Endodermal cell (in vitro differentiated cells): ENCODE measurements at regions not wholly inside any gene's neighbourhood (a gene's known extent, or its start where the extent isn't known, plus 50 kb on each side); places are given as distances from the start of the nearest gene placed in this dataset.

Source experiments
- DNase-seq: peaks from one replicate; pipeline ENCODE4 v3.0.0-alpha.2; 2017
- H3K27ac ChIP-seq: 2 replicates; pipeline ENCODE4 v1.5.1; 2013; ENCODE audit warnings: mild to moderate bottlenecking, low read depth, low read length, moderate library complexity
- H3K27me3 ChIP-seq: 2 replicates; pipeline ENCODE4 v1.6.1; 2013; ENCODE audit warnings: mild to moderate bottlenecking, low read length, moderate library complexity; ENCODE audit not compliant: insufficient read depth, control insufficient read depth, poor library complexity, severe bottlenecking
- H3K36me3 ChIP-seq: 2 replicates; pipeline ENCODE4 v1.7.0; 2013; ENCODE audit warnings: mild to moderate bottlenecking, low read length, moderate library complexity; ENCODE audit not compliant: control insufficient read depth, insufficient read depth
- H3K4me1 ChIP-seq: one replicate; pipeline ENCODE4 v1.7.0; 2013; ENCODE audit warnings: low read length; ENCODE audit not compliant: control insufficient read depth, insufficient read depth
- H3K4me3 ChIP-seq: 2 replicates; pipeline ENCODE4 v1.5.1; 2013; ENCODE audit warnings: mild to moderate bottlenecking, low read length, moderate library complexity
- H3K9ac ChIP-seq: 2 replicates; pipeline ENCODE4 v1.6.1; 2013; ENCODE audit warnings: mild to moderate bottlenecking, low read length, moderate library complexity; ENCODE audit not compliant: poor library complexity, severe bottlenecking; ENCODE audit errors: extremely low read depth
- H3K9me3 ChIP-seq: 2 replicates; pipeline ENCODE4 v1.6.1; 2013; ENCODE audit warnings: mild to moderate bottlenecking, low read length, moderate library complexity; ENCODE audit not compliant: control insufficient read depth
- H3K27ac Mint-ChIP-seq: 2 replicates; pipeline ENCODE4 v1.8.0; 2020; ENCODE audit warnings: mixed read lengths
- H3K27me3 Mint-ChIP-seq: 2 replicates; pipeline ENCODE4 v1.8.0; 2021; ENCODE audit warnings: mild to moderate bottlenecking, mixed read lengths; ENCODE audit not compliant: insufficient read depth
- H3K36me3 Mint-ChIP-seq: 2 replicates; pipeline ENCODE4 v1.8.0; 2020; ENCODE audit warnings: low read depth, mixed read lengths
- H3K4me1 Mint-ChIP-seq: 2 replicates; pipeline ENCODE4 v1.8.0; 2020; ENCODE audit warnings: mixed read lengths
- H3K4me3 Mint-ChIP-seq: 2 replicates; pipeline ENCODE4 v1.8.0; 2020; ENCODE audit warnings: mild to moderate bottlenecking, moderate library complexity, mixed read lengths
- H3K9me3 Mint-ChIP-seq: 2 replicates; pipeline ENCODE4 v1.8.0; 2020; ENCODE audit warnings: mild to moderate bottlenecking, mixed read lengths
- CTCF ChIP-seq: fragments of 200-600 bp; sonication (generic); conservative IDR thresholded peaks from 2 replicates; pipeline ENCODE4 v1.5.0; 2021; ENCODE audit warnings: antibody characterized with exemption, mild to moderate bottlenecking
- WGBS, 2 experiments: methylation state at CpG; one replicate each; pipeline versions ENCODE4 v1.1.5 to v1.1.7; 2013; ENCODE audit warnings: missing lambda C conversion rate in 2 of 2, mixed read lengths in 1 of 2; ENCODE audit not compliant: insufficient coverage in 1 of 2, insufficient read length in 1 of 2; 5-methylcytosine and 5-hydroxymethylcytosine counted together

- Mint-ChIP-seq H3K27me3 (no peaks in the 10 kb centered on the region), H3K27ac (no peak overlapping the region), H3K9me3 (peaks cover 13% of the 10 kb centered on the region), H3K4me3 (no peak overlapping the region), H3K4me1 (no peaks in the 10 kb centered on the region), H3K36me3 (peaks cover 4% of the 10 kb centered on the region)
- no peak for TF ChIP-seq CTCF
- DNase-seq: no peak
- Histone ChIP-seq H3K4me1 (no peaks in the 10 kb centered on the region), H3K36me3 (no peaks in the 10 kb centered on the region), H3K27me3 (no peaks in the 10 kb centered on the region), H3K9ac (no peak overlapping the region), H3K4me3 (no peak overlapping the region), H3K9me3 (no peaks in the 10 kb centered on the region), H3K27ac (no peak overlapping the region)
These were observed 163.3 kb downstream of the PTCHD1 start for GRCh38 chrX:23497919-23498318.

- no peaks in the 10 kb centered on the region for H3K36me3 ChIP-seq
- H3K9ac ChIP-seq: no peak overlapping the region
- Mint-ChIP-seq H3K27me3 (no peaks in the 10 kb centered on the region), H3K36me3 (no peaks in the 10 kb centered on the region), H3K9me3 (no peaks in the 10 kb centered on the region), H3K4me3 (no peak overlapping the region), H3K4me1 (peaks cover 23% of the 10 kb centered on the region), H3K27ac (no peak overlapping the region)
- H3K4me3 ChIP-seq: no peak overlapping the region
- no peaks in the 10 kb centered on the region for H3K27me3 ChIP-seq
- no peak for TF ChIP-seq CTCF
- WGBS, 2 experiments: 85% methylated on average over 4 of the region's 4 CpGs; no CpG with 5 or more reads in 1 of the 2 experiments
- H3K27ac ChIP-seq: no peak overlapping the region
- DNase-seq: no peak
- H3K4me1 ChIP-seq: no peaks in the 10 kb centered on the region
- no peaks in the 10 kb centered on the region for H3K9me3 ChIP-seq
These were observed 165.3 kb upstream of the PRDX4 start for GRCh38 chrX:23501974-23502373.

GRCh38 chrX:23503835-23504539, 163.3 kb upstream of the PRDX4 start:
- Histone ChIP-seq H3K4me3 (no peak overlapping the region), H3K36me3 (no peaks in the 10 kb centered on the region), H3K9me3 (no peaks in the 10 kb centered on the region), H3K27me3 (no peaks in the 10 kb centered on the region), H3K27ac (no peak overlapping the region), H3K4me1 (no peaks in the 10 kb centered on the region), H3K9ac (no peak overlapping the region)
- Mint-ChIP-seq H3K27me3 (no peaks in the 10 kb centered on the region), H3K4me1 (peaks cover 27% of the 10 kb centered on the region), H3K4me3 (no peak overlapping the region), H3K9me3 (peaks cover 4% of the 10 kb centered on the region), H3K27ac (peak overlapping the region; percentile 44), H3K36me3 (no peaks in the 10 kb centered on the region)
- WGBS, 2 experiments: 61% methylated on average over 6 of the region's 8 CpGs; no CpG with 5 or more reads in 1 of the 2 experiments
- TF ChIP-seq CTCF: no peak
- peak; percentile 84 for DNase-seq
